ENCODE measurements at regions not wholly inside any gene's neighbourhood (a gene's known extent, or its start where the extent isn't known, plus 50 kb on each side); places are given as distances from the start of the nearest gene placed in this dataset.

GRCh38 chr9:8157683-8158324 is 358.2 kb upstream of the DMAC1 start:
- Histone ChIP-seq H3K79me1 (ENCODE audit: low read depth, low read length) (no peaks in the 10 kb centered on the region), H3K4ac (replicated peaks; ENCODE audit: insufficient read length, low read depth, low read length) (no peak overlapping the region), H3K4me1 (replicated peaks in 1 of 4; ENCODE audit: control insufficient read depth in 3 of 4, insufficient read depth in 4 of 4, low read length in 3 of 4) (peaks cover 0 to 2% (median 0%) of the 10 kb centered on the region in 4 experiments; a peak in 2 of 7 replicates), H3K4me2 (ENCODE audit: insufficient read depth in 1 of 2, low read depth in 2 of 2, low read length in 2 of 2) (no peak overlapping the region), H2BK5ac (ENCODE audit: low read depth, low read length) (no peak overlapping the region), H3K56ac (replicated peaks; ENCODE audit: insufficient read length, low read depth, low read length) (no peak overlapping the region), H3K23ac (ENCODE audit: insufficient read length) (no peak overlapping the region), H4K8ac (ENCODE audit: extremely low read depth, insufficient read depth, low read length) (no peak overlapping the region), H3K27me3 (replicated peaks in 1 of 4; ENCODE audit: control insufficient read depth in 3 of 4, extremely low read depth in 1 of 4, insufficient read depth in 3 of 4, low read length in 3 of 4) (no peaks in the 10 kb centered on the region), H3K23me2 (ENCODE audit: low read depth, low read length) (no peaks in the 10 kb centered on the region), H2AFZ (ENCODE audit: low read length) (no peak overlapping the region), H3K79me2 (ENCODE audit: control insufficient read depth in 1 of 2, insufficient read depth in 2 of 2, low read length in 2 of 2) (no peaks in the 10 kb centered on the region), H2AK5ac (ENCODE audit: low read depth, low read length) (no peak overlapping the region), H3K9ac (replicated peaks in 1 of 4; ENCODE audit: extremely low read depth in 1 of 4, low read depth in 3 of 4, low read length in 3 of 4) (no peak overlapping the region), H3K14ac (ENCODE audit: insufficient read length) (no peak overlapping the region), H4K20me1 (replicated peaks in 1 of 2; ENCODE audit: control insufficient read depth in 1 of 2, insufficient read depth in 2 of 2, low read length in 2 of 2) (no peaks in the 10 kb centered on the region), H2BK120ac (replicated peaks; ENCODE audit: low read depth, low read length) (no peak overlapping the region), H3K27ac (ENCODE audit: low read depth, low read length) (no peak overlapping the region), H3K4me3 (ENCODE audit: extremely low read depth in 1 of 4, insufficient read depth in 2 of 4, low read depth in 3 of 4, low read length in 4 of 4) (no peak overlapping the region), H4K5ac (ENCODE audit: insufficient read length, low read depth, low read length) (no peak overlapping the region), H2BK12ac (ENCODE audit: low read depth, low read length) (no peak overlapping the region), H3K9me3 (ENCODE audit: insufficient read depth in 2 of 2, low read depth in 1 of 2, low read length in 1 of 2) (no peaks in the 10 kb centered on the region), H3K18ac (ENCODE audit: extremely low read depth, low read length) (no peak overlapping the region), H2BK15ac (ENCODE audit: low read length) (no peak overlapping the region), H4K91ac (replicated peaks; ENCODE audit: insufficient read length, low read length) (no peak overlapping the region), H3K36me3 (ENCODE audit: control insufficient read depth in 2 of 4, insufficient read depth in 4 of 4, low read length in 3 of 4) (no peaks in the 10 kb centered on the region), H2BK20ac (ENCODE audit: low read length) (no peak overlapping the region)
- 96% methylated on average over 3 of the region's 3 CpGs; no CpG with 5 or more reads in 1 of the 2 experiments for WGBS, 2 experiments (ENCODE audit: extremely low coverage in 1 of 2, insufficient coverage in 1 of 2, insufficient read length in 1 of 2, insufficient replicate concordance in 2 of 2, low coverage in 1 of 2, low lambda C conversion rate in 2 of 2, missing lambda C conversion rate in 1 of 2)
- POLR2A ChIA-PET (ENCODE audit: partially characterized antibody): no interaction called here
- FAIRE-seq: no peak
- CTCF ChIA-PET (ENCODE audit: partially characterized antibody): interaction anchor here (0.9 to 1.9 kb wide), 3 partner anchors 19 to 138 kb away, joined by 3 to 5 read pairs (median 3); no protein-coding TSS in a partner anchor
- TF ChIP-seq TEAD4 (IDR thresholded peaks at IDR 0.05; ENCODE audit: low read depth, low read length): no peak
- TF ChIP-seq EP300 (IDR thresholded peaks at IDR 0.05; ENCODE audit: borderline replicate concordance in 1 of 2, low read depth in 2 of 2, low read length in 2 of 2): no peak
- no peak for TF ChIP-seq CREB1 (IDR thresholded peaks at IDR 0.05)
- TF ChIP-seq ATF3 (IDR thresholded peaks at IDR 0.05; ENCODE audit: insufficient read depth, low read depth, low read length): no peak
- TF ChIP-seq HDAC2 (IDR thresholded peaks at IDR 0.05; ENCODE audit: borderline replicate concordance in 1 of 2, low read depth in 2 of 2, low read length in 2 of 2): no peak
- DNase-seq (ENCODE audit: low read depth in 1 of 2, low spot score in 2 of 2): no peak
